ENCODE measurements at regions not wholly inside any gene's neighbourhood (a gene's known extent, or its start where the extent isn't known, plus 50 kb on each side); places are given as distances from the start of the nearest gene placed in this dataset.

DNA sequence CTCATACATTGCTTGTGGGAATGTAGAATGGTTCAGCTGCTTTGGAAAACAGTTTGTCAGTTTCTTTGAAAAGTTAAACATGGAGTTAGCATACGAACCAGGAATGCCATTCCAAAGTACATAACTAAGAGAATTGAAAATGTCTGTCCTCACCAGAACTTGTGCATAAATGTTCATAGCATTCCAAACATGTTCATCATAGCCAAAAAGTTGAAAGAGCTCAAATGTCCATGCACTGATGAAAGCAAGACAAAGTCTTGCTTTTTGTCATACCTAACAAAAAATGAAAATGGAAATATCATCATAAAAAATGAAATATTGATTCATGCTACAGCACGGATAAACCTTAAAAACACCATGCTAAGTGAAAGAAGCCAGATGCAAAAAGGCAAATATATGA is 408.8 kb upstream of the UBE2E3 start:
- TF ChIP-seq, protein P1, sequence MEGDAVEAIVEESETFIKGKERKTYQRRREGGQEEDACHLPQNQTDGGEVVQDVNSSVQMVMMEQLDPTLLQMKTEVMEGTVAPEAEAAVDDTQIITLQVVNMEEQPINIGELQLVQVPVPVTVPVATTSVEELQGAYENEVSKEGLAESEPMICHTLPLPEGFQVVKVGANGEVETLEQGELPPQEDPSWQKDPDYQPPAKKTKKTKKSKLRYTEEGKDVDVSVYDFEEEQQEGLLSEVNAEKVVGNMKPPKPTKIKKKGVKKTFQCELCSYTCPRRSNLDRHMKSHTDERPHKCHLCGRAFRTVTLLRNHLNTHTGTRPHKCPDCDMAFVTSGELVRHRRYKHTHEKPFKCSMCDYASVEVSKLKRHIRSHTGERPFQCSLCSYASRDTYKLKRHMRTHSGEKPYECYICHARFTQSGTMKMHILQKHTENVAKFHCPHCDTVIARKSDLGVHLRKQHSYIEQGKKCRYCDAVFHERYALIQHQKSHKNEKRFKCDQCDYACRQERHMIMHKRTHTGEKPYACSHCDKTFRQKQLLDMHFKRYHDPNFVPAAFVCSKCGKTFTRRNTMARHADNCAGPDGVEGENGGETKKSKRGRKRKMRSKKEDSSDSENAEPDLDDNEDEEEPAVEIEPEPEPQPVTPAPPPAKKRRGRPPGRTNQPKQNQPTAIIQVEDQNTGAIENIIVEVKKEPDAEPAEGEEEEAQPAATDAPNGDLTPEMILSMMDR (IDR thresholded peaks at IDR 0.05) = no peak
- TF ChIP-seq POLR2A (IDR thresholded peaks at IDR 0.05) = no peak
